Middle frontal gyrus (tissue), 1 donor: ENCODE measurements at regions not wholly inside any gene's neighbourhood (a gene's known extent, or its start where the extent isn't known, plus 50 kb on each side); places are given as distances from the start of the nearest gene placed in this dataset.

Experiments
- DNase-seq: peaks from one replicate; pipeline ENCODE4 v3.0.0-alpha.2; 2015; ENCODE audit warnings: low spot score; ENCODE audit errors: extremely low spot score

- no peak for DNase-seq
Measured at GRCh38 chr4:162645381-162645780, 481.6 kb upstream of the FSTL5 start.

- DNase-seq = no peak
Measured at GRCh38 chr4:162644346-162644745, 480.5 kb upstream of the FSTL5 start.

- no peak for DNase-seq
Measured at GRCh38 chr4:162640152-162640551, 476.4 kb upstream of the FSTL5 start.

GRCh38 chr4:162634390-162634789 lies 470.6 kb upstream of the FSTL5 start:
- DNase-seq = no peak

GRCh38 chr4:162622664-162623063 lies 458.9 kb upstream of the FSTL5 start:
- no peak for DNase-seq

GRCh38 chr4:162610116-162610515 lies 446.3 kb upstream of the FSTL5 start:
- no peak for DNase-seq

- DNase-seq = no peak
Measured at GRCh38 chr4:162586266-162586665, 422.5 kb upstream of the FSTL5 start.

- no peak for DNase-seq
Measured at GRCh38 chr4:162582180-162582579, 418.4 kb upstream of the FSTL5 start.

GRCh38 chr4:162565730-162566129 lies 401.9 kb upstream of the FSTL5 start:
- no peak for DNase-seq

- no peak for DNase-seq
Measured at GRCh38 chr4:162560073-162560472, 396.3 kb upstream of the FSTL5 start.

GRCh38 chr4:162557516-162558106 lies 393.8 kb upstream of the FSTL5 start:
- DNase-seq = no peak

GRCh38 chr4:162535121-162535520 lies 371.3 kb upstream of the FSTL5 start:
- DNase-seq = no peak

- no peak for DNase-seq
Measured at GRCh38 chr4:162523171-162523570, 359.4 kb upstream of the FSTL5 start.

GRCh38 chr4:162522724-162523123 lies 358.9 kb upstream of the FSTL5 start:
- DNase-seq = no peak

GRCh38 chr4:162510937-162511336 lies 347.1 kb upstream of the FSTL5 start:
- no peak for DNase-seq

- DNase-seq = no peak
Measured at GRCh38 chr4:162510115-162510514, 346.3 kb upstream of the FSTL5 start.

- DNase-seq = no peak
Measured at GRCh38 chr4:162509333-162509732, 345.5 kb upstream of the FSTL5 start.

GRCh38 chr4:162506253-162506652 lies 342.5 kb upstream of the FSTL5 start:
- no peak for DNase-seq

- no peak for DNase-seq
Measured at GRCh38 chr4:162503868-162504267, 340.1 kb upstream of the FSTL5 start.

- DNase-seq = no peak
Measured at GRCh38 chr4:162502109-162502508, 338.3 kb upstream of the FSTL5 start.

- no peak for DNase-seq
Measured at GRCh38 chr4:162499478-162499877, 335.7 kb upstream of the FSTL5 start.

GRCh38 chr4:162498168-162498567 lies 334.4 kb upstream of the FSTL5 start:
- no peak for DNase-seq

- DNase-seq = no peak
Measured at GRCh38 chr4:162497564-162498167, 333.9 kb upstream of the FSTL5 start.

GRCh38 chr4:162494935-162495334 lies 331.1 kb upstream of the FSTL5 start:
- no peak for DNase-seq
